ENCODE measurements at regions not wholly inside any gene's neighbourhood (a gene's known extent, or its start where the extent isn't known, plus 50 kb on each side); places are given as distances from the start of the nearest gene placed in this dataset.

DNA sequence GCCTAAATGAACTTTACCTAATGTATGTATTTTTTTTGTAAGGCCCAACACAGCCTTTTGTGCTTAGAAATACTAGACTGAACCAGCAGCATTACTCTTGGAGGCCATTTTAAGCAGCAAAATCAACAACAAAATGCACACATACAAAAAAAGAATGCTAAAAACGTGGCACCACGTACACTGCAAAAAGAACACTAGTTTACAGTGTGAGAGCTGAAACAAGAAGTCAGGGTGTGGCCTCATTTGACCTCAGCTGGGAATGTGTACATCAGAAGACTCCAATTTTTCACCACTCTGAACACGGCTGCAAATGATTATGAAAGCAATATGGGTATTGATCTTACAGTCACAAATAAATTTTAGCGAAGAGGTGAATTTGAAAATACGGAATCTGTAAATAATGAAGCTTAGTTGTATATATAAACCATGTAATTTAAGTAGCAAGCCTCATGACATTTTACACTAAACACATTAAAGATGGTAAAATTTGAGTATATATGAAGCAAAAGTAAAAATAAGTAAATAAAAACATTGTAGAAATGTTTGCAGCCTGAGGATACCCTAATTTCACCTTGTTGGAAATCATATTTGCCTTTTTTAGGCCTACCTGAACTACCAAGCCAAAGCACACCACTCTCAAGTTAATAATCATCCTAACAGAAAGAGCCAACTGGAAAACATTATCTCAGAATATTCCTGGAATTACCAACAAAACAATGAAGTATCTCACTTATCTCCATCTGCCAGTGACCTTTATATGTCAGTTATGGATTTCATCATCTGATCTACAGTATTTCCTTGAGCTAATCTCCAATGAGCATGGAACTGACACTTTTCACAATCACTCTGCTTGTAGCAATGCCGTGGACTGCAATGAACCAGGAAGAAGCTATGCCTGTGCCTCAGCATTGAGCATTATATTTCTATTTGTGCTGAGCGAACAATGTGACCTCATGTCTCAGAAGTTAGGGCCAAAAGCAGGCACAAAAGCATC lies 319.5 kb upstream of the FAT3 start:
- no peak for DNase-seq
- no peaks in the 10 kb centered on the region for H3F3A ChIP-seq (replicated peaks; ENCODE audit: insufficient read depth)
- H3K4me3 ChIP-seq (ENCODE audit: low read depth in 2 of 2, low read length in 1 of 2), result no peak overlapping the region
- 68% methylated on average over 7 of the region's 7 CpGs for WGBS (ENCODE audit: low lambda C conversion rate)
- H4K20me1 ChIP-seq (ENCODE audit: insufficient read depth), result no peaks in the 10 kb centered on the region
- H3K27me3 ChIP-seq (ENCODE audit: insufficient read depth), result no peaks in the 10 kb centered on the region
- ChIA-PET CTCF (no interaction called here), POLR2A (no interaction called here)
- no peak overlapping the region for H3K9ac ChIP-seq
- no peaks in the 10 kb centered on the region for H3K36me3 ChIP-seq (replicated peaks in 1 of 2; ENCODE audit: control insufficient read depth in 1 of 2, insufficient read depth in 2 of 2, low read length in 1 of 2)
- H3K4me1 ChIP-seq (ENCODE audit: control insufficient read depth in 1 of 2, insufficient read depth in 2 of 2, low read depth in 1 of 2, low read length in 1 of 2), result no peaks in the 10 kb centered on the region; a peak in 1 of 4 replicates
- no peaks in the 10 kb centered on the region for H3K9me3 ChIP-seq
- no peaks in the 10 kb centered on the region for H3K9me2 ChIP-seq
- H3K79me2 ChIP-seq (ENCODE audit: insufficient read depth), result no peaks in the 10 kb centered on the region
- H2AFZ ChIP-seq (ENCODE audit: low read depth), result no peak overlapping the region
- H3K27ac ChIP-seq (ENCODE audit: low read depth in 2 of 2, low read length in 1 of 2), result no peak overlapping the region
- no peak overlapping the region for H3K4me2 ChIP-seq
- TF ChIP-seq MEF2A (IDR thresholded peaks at IDR 0.05; ENCODE audit: borderline replicate concordance, low read depth), result no peak
- no peak for TF ChIP-seq EZH2phosphoT487 (IDR thresholded peaks at IDR 0.05; ENCODE audit: borderline replicate concordance, low read depth)
- TF ChIP-seq RXRA (IDR thresholded peaks at IDR 0.05; ENCODE audit: borderline replicate concordance, low read depth), result no peak
- no peak for TF ChIP-seq NRF1 (IDR thresholded peaks at IDR 0.05; ENCODE audit: low read depth, low read length)
- TF ChIP-seq GABPA (IDR thresholded peaks at IDR 0.05; ENCODE audit: low read depth), result no peak
- TF ChIP-seq, protein P1, sequence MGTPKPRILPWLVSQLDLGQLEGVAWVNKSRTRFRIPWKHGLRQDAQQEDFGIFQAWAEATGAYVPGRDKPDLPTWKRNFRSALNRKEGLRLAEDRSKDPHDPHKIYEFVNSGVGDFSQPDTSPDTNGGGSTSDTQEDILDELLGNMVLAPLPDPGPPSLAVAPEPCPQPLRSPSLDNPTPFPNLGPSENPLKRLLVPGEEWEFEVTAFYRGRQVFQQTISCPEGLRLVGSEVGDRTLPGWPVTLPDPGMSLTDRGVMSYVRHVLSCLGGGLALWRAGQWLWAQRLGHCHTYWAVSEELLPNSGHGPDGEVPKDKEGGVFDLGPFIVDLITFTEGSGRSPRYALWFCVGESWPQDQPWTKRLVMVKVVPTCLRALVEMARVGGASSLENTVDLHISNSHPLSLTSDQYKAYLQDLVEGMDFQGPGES (IDR thresholded peaks at IDR 0.05; ENCODE audit: low read depth, low read length), result no peak
- TF ChIP-seq FOXJ3 (CRISPR knock-in tag; IDR thresholded peaks at IDR 0.05), result no peak
- TF ChIP-seq RAD21 (IDR thresholded peaks at IDR 0.05; ENCODE audit: low read length), result no peak

DNA sequence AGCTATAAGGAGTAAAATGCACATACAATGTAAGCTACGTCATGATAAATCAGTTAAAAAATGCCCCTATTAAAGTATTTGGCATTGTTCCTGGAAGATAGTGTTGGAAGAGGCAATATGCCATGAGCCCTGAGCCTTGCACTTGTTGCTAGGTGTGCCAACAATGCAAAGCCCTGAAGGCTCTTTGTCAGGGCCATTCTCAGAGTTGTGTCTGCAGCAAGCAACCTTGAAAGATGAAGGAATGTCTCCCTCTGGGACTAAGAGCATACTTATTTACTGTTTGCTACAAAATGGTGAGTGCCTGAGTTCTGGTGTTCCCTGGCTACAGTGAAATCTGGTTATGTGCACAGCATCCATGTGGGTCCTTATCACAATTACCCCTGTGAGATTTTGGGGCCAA lies 322.3 kb upstream of the FAT3 start:
- Histone ChIP-seq H3F3A (replicated peaks; ENCODE audit: insufficient read depth) (no peaks in the 10 kb centered on the region), H3K4me1 (ENCODE audit: control insufficient read depth in 1 of 2, insufficient read depth in 2 of 2, low read depth in 1 of 2, low read length in 1 of 2) (peaks cover 0 to 2% of the 10 kb centered on the region in 2 experiments; a peak in 2 of 4 replicates), H3K4me3 (ENCODE audit: low read depth in 2 of 2, low read length in 1 of 2) (no peak overlapping the region), H3K4me2 (no peak overlapping the region), H4K20me1 (ENCODE audit: insufficient read depth) (no peaks in the 10 kb centered on the region), H3K9ac (no peak overlapping the region), H2AFZ (ENCODE audit: low read depth) (no peak overlapping the region), H3K9me2 (no peaks in the 10 kb centered on the region), H3K9me3 (no peaks in the 10 kb centered on the region), H3K27me3 (ENCODE audit: insufficient read depth) (no peaks in the 10 kb centered on the region), H3K36me3 (replicated peaks in 1 of 2; ENCODE audit: control insufficient read depth in 1 of 2, insufficient read depth in 2 of 2, low read length in 1 of 2) (no peaks in the 10 kb centered on the region), H3K27ac (ENCODE audit: low read depth in 2 of 2, low read length in 1 of 2) (no peak overlapping the region), H3K79me2 (ENCODE audit: insufficient read depth) (no peaks in the 10 kb centered on the region)
- CTCF ChIA-PET, result interaction anchor here (0.8 kb wide), 1 partner anchor 10 kb away, joined by 3 read pairs; no protein-coding TSS in a partner anchor
- POLR2A ChIA-PET, result no interaction called here
- no peak for DNase-seq
- 40% methylated on average over 1 of the region's 1 CpG for WGBS (ENCODE audit: low lambda C conversion rate)
- TF ChIP-seq, protein P2, sequence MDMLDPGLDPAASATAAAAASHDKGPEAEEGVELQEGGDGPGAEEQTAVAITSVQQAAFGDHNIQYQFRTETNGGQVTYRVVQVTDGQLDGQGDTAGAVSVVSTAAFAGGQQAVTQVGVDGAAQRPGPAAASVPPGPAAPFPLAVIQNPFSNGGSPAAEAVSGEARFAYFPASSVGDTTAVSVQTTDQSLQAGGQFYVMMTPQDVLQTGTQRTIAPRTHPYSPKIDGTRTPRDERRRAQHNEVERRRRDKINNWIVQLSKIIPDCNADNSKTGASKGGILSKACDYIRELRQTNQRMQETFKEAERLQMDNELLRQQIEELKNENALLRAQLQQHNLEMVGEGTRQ (IDR thresholded peaks at IDR 0.05; ENCODE audit: borderline replicate concordance, low read depth, low read length), result no peak
- TF ChIP-seq FOXM1 (IDR thresholded peaks at IDR 0.05; ENCODE audit: low read depth) (no peak), RFX5 (IDR thresholded peaks at IDR 0.05; ENCODE audit: low read length) (no peak), SMC3 (IDR thresholded peaks at IDR 0.05; ENCODE audit: low read depth, low read length) (no peak), JUND (IDR thresholded peaks at IDR 0.05) (no peak), SIN3A (IDR thresholded peaks at IDR 0.05; ENCODE audit: borderline replicate concordance, low read depth, low read length) (no peak), ELF1 (IDR thresholded peaks at IDR 0.05) (no peak), RXRA (IDR thresholded peaks at IDR 0.05; ENCODE audit: borderline replicate concordance, low read depth) (no peak), FOXJ3 (CRISPR knock-in tag; IDR thresholded peaks at IDR 0.05) (no peak), RAD21 (IDR thresholded peaks at IDR 0.05; ENCODE audit: low read length) (no peak), MXI1 (IDR thresholded peaks at IDR 0.05; ENCODE audit: low read depth, low read length) (no peak)
- TF ChIP-seq, protein P3, sequence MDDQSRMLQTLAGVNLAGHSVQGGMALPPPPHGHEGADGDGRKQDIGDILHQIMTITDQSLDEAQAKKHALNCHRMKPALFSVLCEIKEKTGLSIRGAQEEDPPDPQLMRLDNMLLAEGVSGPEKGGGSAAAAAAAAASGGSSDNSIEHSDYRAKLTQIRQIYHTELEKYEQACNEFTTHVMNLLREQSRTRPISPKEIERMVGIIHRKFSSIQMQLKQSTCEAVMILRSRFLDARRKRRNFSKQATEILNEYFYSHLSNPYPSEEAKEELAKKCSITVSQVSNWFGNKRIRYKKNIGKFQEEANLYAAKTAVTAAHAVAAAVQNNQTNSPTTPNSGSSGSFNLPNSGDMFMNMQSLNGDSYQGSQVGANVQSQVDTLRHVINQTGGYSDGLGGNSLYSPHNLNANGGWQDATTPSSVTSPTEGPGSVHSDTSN (IDR thresholded peaks at IDR 0.05), result no peak
- TF ChIP-seq, protein P4, sequence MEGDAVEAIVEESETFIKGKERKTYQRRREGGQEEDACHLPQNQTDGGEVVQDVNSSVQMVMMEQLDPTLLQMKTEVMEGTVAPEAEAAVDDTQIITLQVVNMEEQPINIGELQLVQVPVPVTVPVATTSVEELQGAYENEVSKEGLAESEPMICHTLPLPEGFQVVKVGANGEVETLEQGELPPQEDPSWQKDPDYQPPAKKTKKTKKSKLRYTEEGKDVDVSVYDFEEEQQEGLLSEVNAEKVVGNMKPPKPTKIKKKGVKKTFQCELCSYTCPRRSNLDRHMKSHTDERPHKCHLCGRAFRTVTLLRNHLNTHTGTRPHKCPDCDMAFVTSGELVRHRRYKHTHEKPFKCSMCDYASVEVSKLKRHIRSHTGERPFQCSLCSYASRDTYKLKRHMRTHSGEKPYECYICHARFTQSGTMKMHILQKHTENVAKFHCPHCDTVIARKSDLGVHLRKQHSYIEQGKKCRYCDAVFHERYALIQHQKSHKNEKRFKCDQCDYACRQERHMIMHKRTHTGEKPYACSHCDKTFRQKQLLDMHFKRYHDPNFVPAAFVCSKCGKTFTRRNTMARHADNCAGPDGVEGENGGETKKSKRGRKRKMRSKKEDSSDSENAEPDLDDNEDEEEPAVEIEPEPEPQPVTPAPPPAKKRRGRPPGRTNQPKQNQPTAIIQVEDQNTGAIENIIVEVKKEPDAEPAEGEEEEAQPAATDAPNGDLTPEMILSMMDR (IDR thresholded peaks at IDR 0.05), result no peak
- TF ChIP-seq, protein P1 (IDR thresholded peaks at IDR 0.05; ENCODE audit: low read depth, low read length), result no peak

Data from SK-N-SH (cell line).